GM23338 (cell line): ENCODE measurements at regions not wholly inside any gene's neighbourhood (a gene's known extent, or its start where the extent isn't known, plus 50 kb on each side); places are given as distances from the start of the nearest gene placed in this dataset.

Experiments used
- ATAC-seq: fragments of 200-7000 bp; cut with Tn5 transposase; 3 replicates; pipeline ENCODE4 v1.9.1; 2020
- DNase-seq: peaks from one replicate; pipeline ENCODE4 v3.0.0-alpha.2; 2015; ENCODE audit warnings: low spot score
- H2AFZ ChIP-seq: fragments of 200-600 bp; sonication (generic); 2 replicates; pipeline ENCODE4 v1.8.0; 2016; ENCODE audit warnings: antibody characterized with exemption, mild to moderate bottlenecking, moderate library complexity
- H3F3A ChIP-seq: fragments of 200-600 bp; sonication (generic); replicated peaks from 2 replicates; pipeline ENCODE4 v1.8.0; 2017; ENCODE audit warnings: antibody characterized with exemption, mixed run types, low read depth
- H3K27ac ChIP-seq: fragments of 200-600 bp; sonication (generic); 2 replicates; pipeline ENCODE4 v1.6.1; 2016; ENCODE audit warnings: low read depth
- H3K27me3 ChIP-seq: fragments of 200-600 bp; sonication (generic); 2 replicates; pipeline ENCODE4 v1.8.0; 2016; ENCODE audit warnings: mild to moderate bottlenecking, mixed run types, moderate library complexity; ENCODE audit not compliant: insufficient read depth
- H3K36me3 ChIP-seq: fragments of 200-600 bp; sonication (generic); 2 replicates; pipeline ENCODE4 v1.8.0; 2016; ENCODE audit warnings: mild to moderate bottlenecking; ENCODE audit not compliant: insufficient read depth
- H3K4me1 ChIP-seq: fragments of 200-600 bp; sonication (generic); 2 replicates; pipeline ENCODE4 v1.8.0; 2016; ENCODE audit warnings: mild to moderate bottlenecking, moderate library complexity; ENCODE audit not compliant: insufficient read depth
- H3K4me2 ChIP-seq: fragments of 200-600 bp; sonication (generic); 2 replicates; pipeline ENCODE4 v1.7.1; 2017; ENCODE audit warnings: mixed run types
- H3K4me3 ChIP-seq: fragments of 200-600 bp; sonication (generic); 2 replicates; pipeline ENCODE4 v1.6.1; 2016; ENCODE audit warnings: mixed run types
- H3K79me2 ChIP-seq: fragments of 200-600 bp; sonication (generic); replicated peaks from 2 replicates; pipeline ENCODE4 v1.8.0; 2017; ENCODE audit warnings: mild to moderate bottlenecking; ENCODE audit not compliant: insufficient read depth
- H3K9me2 ChIP-seq: fragments of 200-600 bp; sonication (generic); 2 replicates; pipeline ENCODE4 v1.8.0; 2017; ENCODE audit not compliant: insufficient read depth
- H4K20me1 ChIP-seq: fragments of 200-600 bp; sonication (generic); replicated peaks from 2 replicates; pipeline ENCODE4 v1.8.0; 2017; ENCODE audit warnings: mild to moderate bottlenecking; ENCODE audit not compliant: insufficient read depth
- H3K27ac Mint-ChIP-seq: 2 replicates; pipeline ENCODE4 v1.8.0; 2020; ENCODE audit warnings: inconsistent platforms, mild to moderate bottlenecking, moderate library complexity, mixed read lengths
- H3K27me3 Mint-ChIP-seq: 3 replicates; pipeline ENCODE4 v1.8.0; 2022; ENCODE audit warnings: low read depth, mild to moderate bottlenecking, moderate library complexity, mixed read lengths, inconsistent platforms; ENCODE audit not compliant: insufficient read depth, poor library complexity
- H3K36me3 Mint-ChIP-seq: 3 replicates; pipeline ENCODE4 v1.8.0; 2021; ENCODE audit warnings: low read depth, mild to moderate bottlenecking, inconsistent platforms, moderate library complexity, mixed read lengths
- H3K4me1 Mint-ChIP-seq: 3 replicates; pipeline ENCODE4 v1.8.0; 2020; ENCODE audit warnings: mild to moderate bottlenecking, inconsistent platforms, mixed read lengths
- H3K4me3 Mint-ChIP-seq: 3 replicates; pipeline ENCODE4 v1.8.0; 2021; ENCODE audit warnings: moderate library complexity, mild to moderate bottlenecking, inconsistent platforms, mixed read lengths
- H3K9me3 Mint-ChIP-seq: 3 replicates; pipeline ENCODE4 v1.8.0; 2020; ENCODE audit warnings: moderate library complexity, mild to moderate bottlenecking, inconsistent platforms, mixed read lengths
- CREB1 ChIP-seq: fragments of 250-450 bp; sonication (Bioruptor Pico); IDR thresholded peaks from 2 replicates; pipeline ENCODE4 v1.5.0; 2020; ENCODE audit warnings: low read depth, mild to moderate bottlenecking, moderate library complexity
- CTCF ChIP-seq, 2 experiments: fragments of 200-600 bp in 1 of 2; sonication (generic) in 1 of 2; conservative IDR thresholded peaks; 2 replicates each; pipeline versions ENCODE4 v1.5.1 to v1.6.1; 2016 to 2017; ENCODE audit warnings: antibody characterized with exemption in 2 of 2, low read depth in 2 of 2, mild to moderate bottlenecking in 2 of 2, moderate library complexity in 1 of 2
- EZH2phosphoT487 ChIP-seq: fragments of 200-600 bp; sonication (generic); IDR thresholded peaks from one replicate; pipeline ENCODE4 v1.8.1; 2018; ENCODE audit warnings: antibody characterized with exemption; ENCODE audit not compliant: unreplicated experiment
- JUNB ChIP-seq: IDR thresholded peaks from one replicate; pipeline ENCODE4 v1.6.1; 2016; ENCODE audit warnings: antibody characterized with exemption; ENCODE audit not compliant: unreplicated experiment
- NANOG ChIP-seq: IDR thresholded peaks from 2 replicates; pipeline ENCODE4 v1.6.1; 2016; ENCODE audit warnings: antibody characterized with exemption, borderline replicate concordance
- ZNF462 ChIP-seq: fragments of 250-450 bp; sonication (Bioruptor Pico); IDR thresholded peaks from 2 replicates; pipeline ENCODE4 v1.5.0; 2020; ENCODE audit warnings: mild to moderate bottlenecking, moderate library complexity

- H3F3A ChIP-seq = no peaks in the 10 kb centered on the region
- H3K4me2 ChIP-seq = peak overlapping the region; percentile 46
- no peaks in the 10 kb centered on the region for H3K36me3 Mint-ChIP-seq
- H3K36me3 ChIP-seq = no peaks in the 10 kb centered on the region
- H3K27ac Mint-ChIP-seq = no peak overlapping the region
- no peaks in the 10 kb centered on the region for H4K20me1 ChIP-seq
- H3K79me2 ChIP-seq = no peaks in the 10 kb centered on the region
- H3K27me3 ChIP-seq = no peaks in the 10 kb centered on the region
- peak overlapping the region; percentile 1; the same call in 1 of the 2 replicates for H3K27ac ChIP-seq
- H3K4me3 Mint-ChIP-seq = 0 out of 3 replicates have a peak overlapping the region, but pooled peaks have one; percentile 5
- no peaks in the 10 kb centered on the region for H3K9me3 Mint-ChIP-seq
- no peak for TF ChIP-seq JUNB
- TF ChIP-seq CREB1 = no peak
- TF ChIP-seq ZNF462 = no peak
- no peak for TF ChIP-seq CTCF (conservative IDR thresholded peaks at IDR 0.05; ENCODE audit: low read depth in 2 of 2)
- no peak for TF ChIP-seq EZH2phosphoT487
- no peak for TF ChIP-seq NANOG
- peaks cover 18% of the 10 kb centered on the region for H3K4me1 Mint-ChIP-seq
- no peak overlapping the region for H2AFZ ChIP-seq
- H3K4me1 ChIP-seq = peaks cover 16% of the 10 kb centered on the region
- peak; percentile 55 for DNase-seq
- no peaks in the 10 kb centered on the region for H3K27me3 Mint-ChIP-seq
- peak; percentile 48 for ATAC-seq
- 0 out of 2 replicates have a peak overlapping the region, but pooled peaks have one; percentile 16 for H3K4me3 ChIP-seq
- H3K9me2 ChIP-seq = no peaks in the 10 kb centered on the region
These were observed 161.7 kb upstream of the STK32A start for GRCh38 chr5:147073098-147073497.
